ENCODE measurements at regions not wholly inside any gene's neighbourhood (a gene's known extent, or its start where the extent isn't known, plus 50 kb on each side); places are given as distances from the start of the nearest gene placed in this dataset.
A peak's percentile ranks its signal among the peaks of the same experiment; 100 is the strongest.

DNA sequence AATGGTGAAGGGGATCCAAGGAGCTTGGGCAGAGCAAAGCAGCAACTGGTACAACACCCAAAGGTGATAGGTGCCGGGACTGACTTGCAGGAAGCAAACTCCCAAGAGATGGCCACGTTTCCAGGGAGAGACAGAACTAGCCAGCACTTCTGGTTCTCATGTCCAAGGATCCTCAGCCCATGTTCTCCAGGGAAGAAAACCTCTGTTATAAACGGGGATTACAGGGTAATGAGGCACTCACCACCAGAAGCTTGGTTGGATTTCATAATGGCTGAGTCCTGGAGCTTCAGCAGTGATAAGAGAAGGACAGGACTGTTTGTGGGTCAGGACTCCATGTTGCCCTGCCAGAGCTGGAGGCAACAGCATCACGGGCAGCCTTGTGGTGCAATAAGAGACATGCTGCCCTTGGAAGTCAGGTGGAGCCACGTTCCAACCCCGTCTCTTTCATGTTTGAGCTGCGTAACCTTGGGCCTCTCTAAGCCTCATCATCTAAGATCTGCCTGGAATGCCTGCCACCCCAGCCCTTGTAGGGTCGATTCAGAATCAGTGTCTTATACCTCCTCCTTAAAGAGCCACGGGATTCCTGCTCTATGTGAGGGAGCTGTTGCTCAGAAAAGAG, 181.0 kb downstream of the ABHD5 start:
- Histone ChIP-seq H3K27me3 (ENCODE audit: insufficient read depth) (no peaks in the 10 kb centered on the region), H3K36me3 (replicated peaks in 1 of 2; ENCODE audit: control insufficient read depth in 1 of 2, insufficient read depth in 2 of 2, low read length in 1 of 2) (no peaks in the 10 kb centered on the region), H3F3A (replicated peaks; ENCODE audit: insufficient read depth) (peaks cover 48% of the 10 kb centered on the region), H3K4me1 (ENCODE audit: control insufficient read depth in 1 of 2, insufficient read depth in 2 of 2, low read depth in 1 of 2, low read length in 1 of 2) (peaks cover 39 to 55% of the 10 kb centered on the region in 2 experiments), H3K4me3 (ENCODE audit: low read depth in 2 of 2, low read length in 1 of 2) (no peak overlapping the region), H3K9ac (peak overlapping the region; percentile 70), H4K20me1 (ENCODE audit: insufficient read depth) (no peaks in the 10 kb centered on the region), H2AFZ (ENCODE audit: low read depth) (no peak overlapping the region; the same call in 1 of the 2 replicates), H3K9me3 (no peaks in the 10 kb centered on the region), H3K27ac (ENCODE audit: low read depth in 2 of 2, low read length in 1 of 2) (peak overlapping the region; percentile 93 to 99), H3K79me2 (ENCODE audit: insufficient read depth) (peaks cover 3% of the 10 kb centered on the region; the same call in 1 of the 2 replicates), H3K4me2 (peak overlapping the region; percentile 62), H3K9me2 (no peaks in the 10 kb centered on the region)
- ChIA-PET POLR2A (no interaction called here), CTCF (interaction anchor here (1.0 to 2.3 kb wide), 3 partner anchors 16 to 132 kb away, joined by 3 to 8 read pairs (median 3); no protein-coding TSS in a partner anchor)
- TF ChIP-seq, protein P1, sequence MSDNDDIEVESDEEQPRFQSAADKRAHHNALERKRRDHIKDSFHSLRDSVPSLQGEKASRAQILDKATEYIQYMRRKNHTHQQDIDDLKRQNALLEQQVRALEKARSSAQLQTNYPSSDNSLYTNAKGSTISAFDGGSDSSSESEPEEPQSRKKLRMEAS (IDR thresholded peaks at IDR 0.05; ENCODE audit: low read depth), result no peak
- TF ChIP-seq, protein P2, sequence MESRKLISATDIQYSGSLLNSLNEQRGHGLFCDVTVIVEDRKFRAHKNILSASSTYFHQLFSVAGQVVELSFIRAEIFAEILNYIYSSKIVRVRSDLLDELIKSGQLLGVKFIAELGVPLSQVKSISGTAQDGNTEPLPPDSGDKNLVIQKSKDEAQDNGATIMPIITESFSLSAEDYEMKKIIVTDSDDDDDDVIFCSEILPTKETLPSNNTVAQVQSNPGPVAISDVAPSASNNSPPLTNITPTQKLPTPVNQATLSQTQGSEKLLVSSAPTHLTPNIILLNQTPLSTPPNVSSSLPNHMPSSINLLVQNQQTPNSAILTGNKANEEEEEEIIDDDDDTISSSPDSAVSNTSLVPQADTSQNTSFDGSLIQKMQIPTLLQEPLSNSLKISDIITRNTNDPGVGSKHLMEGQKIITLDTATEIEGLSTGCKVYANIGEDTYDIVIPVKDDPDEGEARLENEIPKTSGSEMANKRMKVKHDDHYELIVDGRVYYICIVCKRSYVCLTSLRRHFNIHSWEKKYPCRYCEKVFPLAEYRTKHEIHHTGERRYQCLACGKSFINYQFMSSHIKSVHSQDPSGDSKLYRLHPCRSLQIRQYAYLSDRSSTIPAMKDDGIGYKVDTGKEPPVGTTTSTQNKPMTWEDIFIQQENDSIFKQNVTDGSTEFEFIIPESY (IDR thresholded peaks at IDR 0.05; ENCODE audit: borderline replicate concordance, low read depth), result no peak
- TF ChIP-seq, protein P3, sequence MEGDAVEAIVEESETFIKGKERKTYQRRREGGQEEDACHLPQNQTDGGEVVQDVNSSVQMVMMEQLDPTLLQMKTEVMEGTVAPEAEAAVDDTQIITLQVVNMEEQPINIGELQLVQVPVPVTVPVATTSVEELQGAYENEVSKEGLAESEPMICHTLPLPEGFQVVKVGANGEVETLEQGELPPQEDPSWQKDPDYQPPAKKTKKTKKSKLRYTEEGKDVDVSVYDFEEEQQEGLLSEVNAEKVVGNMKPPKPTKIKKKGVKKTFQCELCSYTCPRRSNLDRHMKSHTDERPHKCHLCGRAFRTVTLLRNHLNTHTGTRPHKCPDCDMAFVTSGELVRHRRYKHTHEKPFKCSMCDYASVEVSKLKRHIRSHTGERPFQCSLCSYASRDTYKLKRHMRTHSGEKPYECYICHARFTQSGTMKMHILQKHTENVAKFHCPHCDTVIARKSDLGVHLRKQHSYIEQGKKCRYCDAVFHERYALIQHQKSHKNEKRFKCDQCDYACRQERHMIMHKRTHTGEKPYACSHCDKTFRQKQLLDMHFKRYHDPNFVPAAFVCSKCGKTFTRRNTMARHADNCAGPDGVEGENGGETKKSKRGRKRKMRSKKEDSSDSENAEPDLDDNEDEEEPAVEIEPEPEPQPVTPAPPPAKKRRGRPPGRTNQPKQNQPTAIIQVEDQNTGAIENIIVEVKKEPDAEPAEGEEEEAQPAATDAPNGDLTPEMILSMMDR (IDR thresholded peaks at IDR 0.05), result no peak
- TF ChIP-seq SIN3A (IDR thresholded peaks at IDR 0.05; ENCODE audit: borderline replicate concordance, low read depth, low read length) (no peak), FOSL2 (IDR thresholded peaks at IDR 0.05; ENCODE audit: borderline replicate concordance, low read depth) (no peak), YY1 (IDR thresholded peaks at IDR 0.05; ENCODE audit: low read depth) (no peak), EZH2phosphoT487 (IDR thresholded peaks at IDR 0.05; ENCODE audit: borderline replicate concordance, low read depth) (no peak), TAF1 (IDR thresholded peaks at IDR 0.05; ENCODE audit: borderline replicate concordance, low read depth, low read length) (no peak), EP300 (IDR thresholded peaks at IDR 0.05; ENCODE audit: borderline replicate concordance in 1 of 2, low read depth in 1 of 2, low read length in 1 of 2) (no peak), NFIC (IDR thresholded peaks at IDR 0.05; ENCODE audit: borderline replicate concordance) (no peak), RXRA (IDR thresholded peaks at IDR 0.05; ENCODE audit: borderline replicate concordance, low read depth) (no peak), SMC3 (IDR thresholded peaks at IDR 0.05; ENCODE audit: low read depth, low read length) (no peak), RFX5 (IDR thresholded peaks at IDR 0.05; ENCODE audit: low read length) (no peak), TCF12 (IDR thresholded peaks at IDR 0.05) (no peak), FOXM1 (IDR thresholded peaks at IDR 0.05; ENCODE audit: low read depth) (no peak), MXI1 (IDR thresholded peaks at IDR 0.05; ENCODE audit: low read depth, low read length) (no peak), GABPA (IDR thresholded peaks at IDR 0.05; ENCODE audit: low read depth) (no peak)
- 69% methylated on average over 5 of the region's 9 CpGs for WGBS (ENCODE audit: low lambda C conversion rate)
- no peak for DNase-seq
